Midbrain (tissue), 1 donor: ENCODE measurements at regions not wholly inside any gene's neighbourhood (a gene's known extent, or its start where the extent isn't known, plus 50 kb on each side); places are given as distances from the start of the nearest gene placed in this dataset.
"Not testable (repeated sequence)": the region's sequence is repeated elsewhere in the genome, so short reads cannot be mapped to it uniquely, and the experiment has no call there.

Source experiments
- DNase-seq: peaks from one replicate; lab custom pipeline; 2025; lab: John Stamatoyannopoulos, UW

DNA sequence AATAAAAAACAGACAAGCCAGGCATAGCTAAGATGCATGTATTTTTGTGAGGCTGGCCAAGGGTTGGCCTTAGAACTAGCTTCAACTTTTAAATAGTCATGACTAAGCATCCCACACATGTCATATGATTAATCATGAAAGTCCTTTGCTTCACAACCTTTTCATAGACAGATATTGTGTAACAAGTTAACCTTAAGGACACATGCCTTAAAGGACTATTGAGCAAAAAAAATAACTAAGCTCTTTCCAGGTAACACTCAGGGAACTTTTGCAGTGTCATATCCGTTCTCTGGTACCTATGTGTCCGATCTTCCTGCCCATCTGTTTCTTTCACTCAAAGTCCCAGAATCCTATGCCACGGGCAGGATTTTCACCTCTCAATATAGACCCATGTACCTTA lies 498.4 kb downstream of the STK39 start:
- DNase-seq, result no peak

- DNase-seq, result no peak
These were observed 498.9 kb downstream of the STK39 start for GRCh38 chr2:167748536-167748935.

- DNase-seq, result no peak
These were observed 501.7 kb downstream of the STK39 start for GRCh38 chr2:167745667-167746066.

DNA sequence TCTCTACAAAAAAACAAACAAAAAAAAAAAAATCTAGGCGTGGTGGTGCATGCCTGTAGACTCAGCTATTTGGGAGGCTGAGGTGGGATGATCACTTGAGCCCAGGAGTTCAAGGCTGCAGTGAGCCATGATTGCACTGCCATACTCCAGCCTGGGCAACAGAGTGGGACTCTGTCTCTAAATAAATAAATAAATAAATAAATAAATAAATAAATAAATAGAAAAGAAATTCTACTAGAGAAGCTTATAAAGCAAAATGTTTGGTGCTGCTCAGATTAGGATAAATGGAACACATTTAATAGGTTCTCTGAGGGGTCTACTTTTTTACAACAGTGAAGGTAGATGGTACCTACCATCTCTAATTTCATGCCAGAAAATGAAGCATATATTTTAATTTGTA lies 507.5 kb downstream of the STK39 start:
- not testable (repeated sequence) for DNase-seq

DNA sequence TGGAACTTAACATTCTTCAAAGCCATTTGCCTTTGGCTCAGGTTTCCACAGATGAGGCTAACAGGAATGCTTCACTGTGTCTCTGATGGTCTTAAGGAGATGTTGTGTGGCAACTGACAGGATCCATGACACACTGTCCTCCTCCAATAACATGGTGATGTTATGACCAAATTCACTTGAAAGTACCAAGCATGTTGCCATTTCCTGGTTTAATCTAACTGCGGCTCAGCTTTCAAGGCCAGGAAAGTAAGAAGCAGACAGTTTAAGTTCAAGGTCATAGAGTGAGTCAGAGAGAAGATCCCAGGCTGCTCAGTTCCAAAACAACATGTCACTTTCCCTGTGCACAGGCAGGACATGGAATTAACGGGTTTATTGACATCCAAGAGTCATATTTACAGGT lies 513.6 kb downstream of the STK39 start:
- no peak for DNase-seq

- no peak for DNase-seq
These were observed 515.1 kb downstream of the STK39 start for GRCh38 chr2:167732326-167732725.

- no peak for DNase-seq
These were observed 517.5 kb downstream of the STK39 start for GRCh38 chr2:167729911-167730310.

DNA sequence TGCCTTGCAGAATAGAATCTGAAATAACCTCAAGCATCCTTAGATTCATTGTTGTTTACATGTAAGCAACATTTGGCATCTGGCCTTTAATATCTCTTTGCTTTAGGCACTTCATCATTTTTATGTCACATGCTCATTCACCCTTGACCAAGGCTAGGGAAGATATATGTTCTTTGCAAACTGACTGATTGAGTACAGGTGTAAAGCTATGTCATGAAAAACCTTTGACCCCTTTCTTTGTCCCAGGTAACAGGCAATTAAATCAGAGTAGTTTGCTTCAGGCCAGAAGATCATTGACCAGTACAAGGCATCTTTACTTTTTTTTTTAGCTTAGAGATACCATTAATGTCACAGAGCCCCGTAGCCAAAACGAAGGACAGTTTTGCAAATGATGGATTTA lies 520.6 kb downstream of the STK39 start:
- DNase-seq, result no peak

DNA sequence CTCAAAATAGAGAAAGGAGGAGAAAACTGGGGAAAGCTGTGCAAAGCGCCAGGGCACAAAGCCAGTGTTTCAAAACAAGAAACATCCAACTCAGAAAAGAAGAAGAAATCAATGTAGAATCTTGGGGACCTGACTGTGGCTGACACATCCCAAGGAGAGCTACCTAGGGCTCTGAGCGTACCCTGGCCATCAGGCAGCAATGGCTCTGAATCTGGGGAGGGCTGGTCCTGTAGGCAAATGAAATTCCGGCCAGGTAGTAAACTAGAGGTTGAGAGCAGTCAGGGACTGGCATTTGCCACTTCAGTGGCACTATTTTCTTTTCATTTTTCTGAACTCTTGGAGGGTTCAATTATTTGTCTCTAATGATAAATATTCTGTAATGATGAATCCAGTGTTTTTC lies 525.8 kb downstream of the STK39 start:
- no peak for DNase-seq

DNA sequence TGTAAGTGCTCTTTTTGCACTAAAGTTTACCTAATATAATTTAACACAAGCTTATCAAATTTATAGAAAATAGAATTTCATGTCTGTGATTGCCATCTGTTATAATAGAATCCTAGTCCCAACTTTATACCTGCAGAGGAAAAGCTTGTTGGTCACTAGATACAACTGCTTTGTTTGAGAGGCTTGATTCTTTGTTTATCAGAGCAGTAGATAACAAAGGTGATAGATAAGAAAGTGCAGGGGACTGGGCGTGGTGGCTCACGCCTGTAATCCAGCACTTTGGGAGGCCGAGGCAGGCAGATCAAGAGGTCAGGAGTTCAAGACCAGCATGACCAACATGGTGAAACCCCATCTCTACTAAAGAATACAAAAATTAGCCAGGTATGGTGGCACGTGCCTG lies 528.0 kb downstream of the STK39 start:
- no peak for DNase-seq

- no peak for DNase-seq
These were observed 528.8 kb downstream of the STK39 start for GRCh38 chr2:167718560-167718959.

DNA sequence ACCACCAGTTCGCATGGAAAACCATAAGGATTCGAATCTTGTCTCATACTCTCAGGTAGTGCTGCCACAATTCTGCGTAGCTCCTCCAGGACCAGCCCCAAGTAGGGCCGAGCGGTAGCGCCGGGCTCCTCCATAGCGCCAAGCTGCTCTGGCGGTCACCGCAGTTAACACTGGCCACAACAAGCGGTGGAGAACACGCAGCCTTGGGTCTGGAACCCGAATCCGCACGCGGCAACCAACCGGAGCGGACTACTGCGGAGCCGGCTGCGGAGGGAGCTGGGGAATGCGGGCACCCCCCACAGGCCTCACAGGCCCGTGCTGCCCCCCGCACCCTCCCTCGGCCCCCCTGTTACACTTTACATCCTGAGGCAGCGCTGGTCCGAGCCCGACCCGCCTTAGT lies 531.5 kb downstream of the STK39 start:
- DNase-seq, result no peak

DNA sequence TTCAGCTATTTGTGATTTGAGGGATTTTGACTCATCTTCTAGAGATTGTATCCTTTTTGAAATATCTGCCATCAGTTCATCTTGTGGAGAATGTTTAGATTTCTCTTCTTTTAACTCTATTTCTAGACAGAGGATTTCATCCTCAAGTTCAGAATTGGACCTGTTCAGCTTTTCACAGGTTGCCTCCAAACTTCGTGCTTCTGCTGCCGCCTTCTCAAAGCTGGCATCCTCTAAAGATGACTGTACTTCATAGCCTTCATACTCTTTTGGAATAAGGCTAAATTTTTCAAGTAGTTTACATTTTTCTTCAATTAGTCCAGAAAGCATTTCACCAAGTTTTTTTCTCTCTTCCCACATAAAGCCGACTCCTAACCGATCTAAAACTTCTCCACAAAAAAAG lies 531.9 kb downstream of the STK39 start:
- DNase-seq, result not testable (repeated sequence)

DNA sequence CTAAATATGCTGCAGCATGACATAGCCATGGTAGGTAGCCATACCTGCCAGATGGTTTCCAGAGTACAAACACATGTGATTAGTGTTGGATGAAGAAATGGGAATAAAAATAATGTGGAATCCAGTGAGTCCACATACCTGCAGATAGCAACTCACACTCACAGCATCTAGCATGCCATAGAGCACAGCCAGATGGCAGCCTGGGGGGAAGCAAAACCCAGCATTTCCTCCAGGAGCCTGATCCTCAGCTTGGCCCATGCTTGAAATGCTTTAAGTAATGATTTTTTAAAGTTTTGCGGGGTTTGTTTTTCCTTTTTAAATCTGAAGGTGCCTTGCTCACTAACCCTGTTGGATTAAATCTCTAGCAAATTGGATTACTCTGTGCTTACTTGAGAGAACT lies 535.1 kb downstream of the STK39 start:
- DNase-seq, result no peak

DNA sequence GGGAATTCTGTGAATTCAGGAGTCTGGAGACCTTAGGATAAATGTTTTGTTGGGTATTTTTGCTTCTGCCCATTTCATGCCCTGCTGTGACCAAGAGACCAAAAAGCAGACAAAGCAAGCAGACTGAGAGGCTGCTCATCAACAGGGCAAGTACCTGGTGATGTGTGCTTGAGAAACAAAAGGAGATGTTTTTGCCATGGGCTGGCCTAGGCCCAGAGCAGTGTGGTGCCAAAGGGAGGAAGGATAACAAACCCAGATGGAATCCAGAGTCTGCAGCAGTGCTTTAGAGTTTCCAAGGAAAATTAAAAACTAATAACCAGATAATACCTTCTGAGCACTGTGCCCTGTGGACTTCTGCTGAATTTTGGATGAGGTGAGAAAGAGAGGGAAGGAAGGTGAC lies 538.4 kb downstream of the STK39 start:
- DNase-seq, result no peak

- DNase-seq, result no peak
These were observed 540.6 kb downstream of the STK39 start for GRCh38 chr2:167706800-167707199.

- no peak for DNase-seq
These were observed 544.0 kb downstream of the STK39 start for GRCh38 chr2:167703441-167703840.

GRCh38 chr2:167702227-167702626 lies 545.2 kb downstream of the STK39 start:
- DNase-seq, result no peak

- no peak for DNase-seq
These were observed 545.7 kb downstream of the STK39 start for GRCh38 chr2:167701651-167702050.

- no peak for DNase-seq
These were observed 549.4 kb downstream of the STK39 start for GRCh38 chr2:167697948-167698347.

DNA sequence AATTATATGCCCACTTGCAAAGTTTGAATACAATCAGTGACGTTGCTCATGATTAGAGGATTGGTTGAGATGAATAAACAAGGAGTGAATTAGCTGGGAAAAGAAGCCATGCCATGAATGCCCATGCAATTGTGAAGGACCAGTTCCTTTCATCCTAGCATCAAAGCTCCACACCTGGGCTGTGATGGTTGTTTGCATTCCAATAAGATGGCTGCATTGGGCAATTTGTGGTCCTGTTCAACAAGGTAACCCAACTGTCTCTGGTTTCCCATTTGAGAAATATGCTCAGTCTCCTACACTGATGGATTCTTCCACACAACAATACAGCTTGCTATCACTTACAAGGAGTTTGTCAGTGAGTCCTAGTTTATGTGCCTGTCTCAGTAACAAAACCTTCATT lies 550.2 kb downstream of the STK39 start:
- no peak for DNase-seq

DNA sequence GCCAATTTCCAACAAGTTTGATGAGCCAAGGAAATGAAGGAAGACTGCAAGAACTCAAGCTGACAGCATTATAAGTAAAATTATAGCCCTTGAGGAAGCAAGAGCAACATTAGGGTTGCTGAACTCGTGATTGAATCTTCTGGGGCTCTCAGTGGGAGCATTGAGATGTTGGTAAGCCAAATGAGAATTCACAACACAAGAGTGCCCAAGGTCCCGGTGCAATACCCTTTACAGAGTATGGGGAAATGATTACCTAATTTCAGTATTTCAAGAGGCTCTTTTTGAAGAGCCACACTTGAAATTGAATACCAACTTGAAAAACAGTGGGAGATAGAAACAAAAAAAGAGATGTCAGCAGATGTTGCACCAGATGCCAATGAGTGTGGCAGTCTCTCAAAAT lies 554.5 kb downstream of the STK39 start:
- no peak for DNase-seq

GRCh38 chr2:167692191-167692590 lies 555.2 kb downstream of the STK39 start:
- DNase-seq, result no peak

DNA sequence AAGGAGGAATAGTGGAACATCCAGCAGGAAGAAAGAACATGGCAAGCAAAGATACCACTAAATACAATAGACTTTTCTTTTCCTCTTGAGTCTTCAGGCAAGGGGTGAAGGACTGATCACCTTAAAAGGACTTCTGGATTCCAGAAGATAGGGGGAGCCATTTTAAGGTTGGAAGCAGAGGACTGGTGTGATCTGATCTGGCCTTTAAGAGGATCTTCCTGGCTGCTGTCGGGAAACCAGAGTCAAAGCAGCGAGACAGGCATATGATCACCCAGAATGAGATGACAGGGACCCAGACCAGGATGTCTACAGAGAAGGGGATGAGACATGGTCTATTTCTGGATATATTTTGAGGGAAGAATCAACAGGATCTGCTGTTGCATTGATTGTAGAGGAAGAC lies 558.0 kb downstream of the STK39 start:
- no peak for DNase-seq

DNA sequence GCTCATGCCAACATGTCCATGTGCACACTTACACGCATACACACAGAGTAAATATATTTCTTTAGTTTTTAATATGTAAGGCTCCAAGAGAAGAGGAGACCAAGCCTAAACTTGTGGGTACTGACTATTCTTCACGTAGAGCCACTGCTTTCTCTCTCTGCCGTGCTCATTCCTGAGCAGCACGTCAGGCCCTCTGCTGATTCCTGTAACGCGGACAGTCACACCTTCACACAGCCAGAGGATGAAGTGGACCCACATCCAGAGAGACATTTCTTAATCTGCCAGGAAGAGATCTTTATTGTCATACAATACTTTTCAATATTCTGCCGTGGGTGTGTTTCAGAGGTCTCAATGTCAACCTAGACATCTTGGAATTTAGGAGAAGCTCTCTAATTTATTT lies 560.7 kb downstream of the STK39 start:
- DNase-seq, result no peak
